OCI-LY3 (cell line): ENCODE measurements at regions not wholly inside any gene's neighbourhood (a gene's known extent, or its start where the extent isn't known, plus 50 kb on each side); places are given as distances from the start of the nearest gene placed in this dataset.

Experiments used
- CTCF ChIP-seq: fragments of 200-600, 300-600 bp; sonication (generic); IDR thresholded peaks from 2 replicates; pipeline ENCODE4 v1.5.1; 2014; ENCODE audit warnings: antibody characterized with exemption, low read length, low read depth
- EZH2phosphoT487 ChIP-seq: fragments of 200-600 bp; shearing (Covaris generic); IDR thresholded peaks from 2 replicates; pipeline ENCODE4 v1.6.1; 2018; ENCODE audit warnings: antibody characterized with exemption, mixed run types, low read depth

- TF ChIP-seq CTCF (no peak), EZH2phosphoT487 (no peak)
Measured at GRCh38 chr5:57891443-57891842, 408.8 kb upstream of the ACTBL2 start.
